GM12874 (cell line): ENCODE measurements at regions not wholly inside any gene's neighbourhood (a gene's known extent, or its start where the extent isn't known, plus 50 kb on each side); places are given as distances from the start of the nearest gene placed in this dataset.

Experiments used
- CTCF ChIP-seq: IDR thresholded peaks from 2 replicates; pipeline ENCODE4 v1.5.1; 2011; ENCODE audit warnings: low read depth, mild to moderate bottlenecking, control low read depth, low read length, moderate library complexity; ENCODE audit not compliant: insufficient read depth

GRCh38 chr16:58789351-58789750 lies 55.2 kb upstream of the GOT2 start:
- TF ChIP-seq CTCF = no peak
